CD4-positive, alpha-beta T cell treated with Interleukin-15 for 4 hours (primary cell): ENCODE measurements at regions not wholly inside any gene's neighbourhood (a gene's known extent, or its start where the extent isn't known, plus 50 kb on each side); places are given as distances from the start of the nearest gene placed in this dataset.

Experiments
- DNase-seq: peaks from one replicate; pipeline ENCODE4 v3.0.0-alpha.2; 2020; ENCODE audit warnings: low spot score

DNA sequence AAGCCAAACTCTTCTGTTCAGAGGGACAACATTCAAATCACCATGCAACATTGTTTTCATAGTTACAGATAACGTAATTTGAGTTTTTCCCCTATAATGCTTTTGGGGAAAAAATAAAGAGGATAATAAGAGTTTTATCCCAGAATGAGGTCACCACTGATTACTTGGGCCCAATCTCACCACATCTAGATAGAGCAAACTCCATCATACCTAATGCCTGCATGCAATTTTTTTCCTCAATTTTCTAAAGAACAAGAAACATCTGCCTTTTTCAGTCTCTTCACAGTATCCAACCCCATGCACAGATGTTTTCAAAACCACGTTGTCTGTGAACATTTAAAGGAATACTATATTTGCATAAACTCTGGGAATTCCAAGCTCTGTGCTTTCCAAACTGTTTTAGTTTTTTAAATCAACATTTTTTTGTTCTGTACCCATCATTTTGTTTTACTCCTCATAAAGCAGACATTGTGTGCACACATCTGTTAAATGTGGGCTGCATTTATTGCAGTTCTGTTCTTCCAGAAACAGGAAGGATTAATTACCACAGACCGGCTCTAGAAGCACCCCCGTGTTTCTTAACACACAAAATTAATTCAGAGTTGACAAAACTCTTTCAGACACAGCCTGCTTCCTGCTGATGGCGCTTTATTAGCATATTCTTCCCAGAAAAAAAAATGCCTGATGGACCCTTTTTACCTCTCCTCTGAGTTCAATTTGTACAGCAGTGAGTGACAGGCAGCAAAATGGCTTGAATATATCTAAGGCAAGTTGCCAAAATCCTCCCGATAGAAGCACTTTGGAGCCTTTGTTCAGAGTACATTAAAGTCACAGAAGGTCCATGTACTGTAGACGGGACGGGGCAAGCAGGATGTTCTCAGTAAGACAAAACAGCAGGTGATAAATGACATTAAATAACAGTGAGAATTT, 1171.9 kb downstream of the EFNB2 start:
- DNase-seq: no peak

DNA sequence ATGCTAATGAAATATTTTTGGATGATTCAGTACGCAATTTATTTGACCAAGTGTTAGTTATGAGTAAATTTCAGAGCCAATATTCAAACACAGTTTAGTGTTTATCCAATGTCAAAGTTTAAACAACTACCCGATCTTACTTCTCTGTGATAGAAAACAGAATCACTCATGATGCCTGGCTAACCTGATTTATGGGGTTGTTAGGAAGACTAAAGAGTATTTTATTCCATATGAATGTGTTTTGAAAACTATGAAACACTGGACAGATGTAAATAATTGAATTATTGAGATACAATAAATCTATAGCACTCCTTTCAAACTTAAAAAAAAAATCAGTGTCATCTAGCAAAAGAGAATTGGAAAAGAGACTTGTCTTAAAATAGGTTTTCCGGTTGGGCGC, 1181.8 kb downstream of the EFNB2 start:
- no peak for DNase-seq

DNA sequence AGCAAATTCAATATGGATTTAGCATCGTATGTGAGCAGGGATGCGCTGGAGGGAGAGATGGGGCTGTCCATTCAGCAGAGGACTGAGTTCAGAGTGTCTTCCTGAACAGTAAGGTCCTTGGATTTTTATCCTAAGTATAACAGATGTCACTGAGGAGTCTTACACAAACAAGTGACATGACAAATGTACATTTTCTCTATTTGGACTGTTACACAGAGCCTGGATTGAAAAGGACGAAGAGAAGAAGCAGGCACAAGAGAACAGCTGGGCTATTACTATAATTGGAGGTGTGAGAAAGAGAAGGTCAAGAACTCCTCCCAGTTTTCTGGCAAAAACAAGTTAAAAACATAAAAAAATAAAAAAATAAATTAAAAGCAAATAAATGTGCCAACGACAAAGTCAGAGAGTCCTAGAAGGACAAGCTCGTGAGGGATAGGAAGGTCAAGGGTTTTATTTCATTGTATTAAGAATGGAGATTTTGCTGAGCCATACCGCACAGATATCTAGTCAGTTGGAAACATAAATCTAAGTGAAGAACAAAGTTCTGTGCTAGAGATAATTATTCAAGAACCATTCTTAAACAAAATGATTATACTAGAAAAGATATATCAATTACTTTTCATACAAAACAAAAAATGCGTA, 1186.3 kb downstream of the EFNB2 start:
- no peak for DNase-seq

DNA sequence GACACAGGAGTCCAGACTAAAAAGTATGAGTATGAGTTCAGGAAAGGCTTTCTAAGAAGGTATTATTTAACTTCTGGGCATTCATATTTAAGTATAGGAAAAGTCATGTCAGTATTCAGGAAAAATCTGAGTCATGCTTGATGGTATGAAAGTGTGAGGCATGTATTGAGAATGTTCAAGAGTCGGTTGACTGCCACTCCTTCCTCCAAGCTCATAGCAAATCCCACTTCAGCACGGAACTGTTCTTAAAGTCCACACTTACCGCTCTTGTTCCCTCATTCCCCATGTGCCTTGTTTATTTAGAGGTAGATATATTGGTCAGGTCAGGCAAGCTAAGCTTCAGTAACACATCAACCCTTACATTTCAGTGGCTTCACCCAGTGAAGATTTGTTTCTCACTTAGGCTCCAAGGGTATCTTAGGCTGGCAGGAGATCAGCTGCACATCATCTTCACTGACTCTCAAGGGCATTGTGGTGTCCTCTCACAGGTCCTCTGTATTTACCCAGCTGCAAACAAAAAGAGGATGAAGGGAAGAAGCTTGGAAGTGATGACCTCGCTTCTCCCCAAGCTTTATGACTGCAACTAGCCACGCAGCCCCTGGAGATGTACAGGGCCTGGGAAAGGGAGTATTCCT, 1189.2 kb downstream of the EFNB2 start:
- no peak for DNase-seq

DNA sequence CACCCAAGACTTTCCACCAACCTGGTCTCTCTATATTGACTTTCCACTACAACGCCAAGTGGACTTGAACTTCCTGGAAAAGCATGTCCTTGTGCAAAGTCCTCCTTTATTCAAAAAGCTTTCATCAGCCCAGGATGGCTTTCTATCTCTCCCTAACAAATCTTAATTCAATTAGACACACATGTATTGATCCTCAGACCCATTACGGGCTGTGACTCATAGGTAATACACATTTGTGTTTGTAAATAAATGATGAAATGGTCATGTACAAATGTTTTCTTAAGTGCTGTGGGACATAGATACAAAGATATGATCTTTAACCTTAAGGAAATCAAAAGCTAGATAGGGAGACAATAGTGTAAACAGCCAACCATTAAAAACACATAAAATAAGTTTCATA, 1189.7 kb downstream of the EFNB2 start:
- DNase-seq: no peak

DNA sequence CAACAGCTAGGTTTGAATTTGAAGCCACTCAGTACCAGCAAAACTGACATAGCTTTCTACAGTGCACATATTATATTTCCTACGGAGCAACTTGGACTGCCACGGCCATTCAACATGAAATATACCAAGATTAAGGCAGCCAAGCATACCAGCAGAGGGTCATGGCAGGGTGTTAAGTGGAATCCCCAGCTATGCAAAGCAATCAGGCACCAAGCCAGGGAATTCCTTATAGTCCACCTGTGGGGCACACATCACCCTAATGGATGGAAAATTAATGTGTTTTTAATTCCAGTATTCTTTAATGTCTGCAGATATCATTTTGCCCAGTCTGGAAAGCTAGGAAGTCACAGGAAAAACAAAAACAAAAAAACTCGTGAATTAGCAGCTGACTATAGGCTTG, 1190.3 kb downstream of the EFNB2 start:
- DNase-seq: no peak

DNA sequence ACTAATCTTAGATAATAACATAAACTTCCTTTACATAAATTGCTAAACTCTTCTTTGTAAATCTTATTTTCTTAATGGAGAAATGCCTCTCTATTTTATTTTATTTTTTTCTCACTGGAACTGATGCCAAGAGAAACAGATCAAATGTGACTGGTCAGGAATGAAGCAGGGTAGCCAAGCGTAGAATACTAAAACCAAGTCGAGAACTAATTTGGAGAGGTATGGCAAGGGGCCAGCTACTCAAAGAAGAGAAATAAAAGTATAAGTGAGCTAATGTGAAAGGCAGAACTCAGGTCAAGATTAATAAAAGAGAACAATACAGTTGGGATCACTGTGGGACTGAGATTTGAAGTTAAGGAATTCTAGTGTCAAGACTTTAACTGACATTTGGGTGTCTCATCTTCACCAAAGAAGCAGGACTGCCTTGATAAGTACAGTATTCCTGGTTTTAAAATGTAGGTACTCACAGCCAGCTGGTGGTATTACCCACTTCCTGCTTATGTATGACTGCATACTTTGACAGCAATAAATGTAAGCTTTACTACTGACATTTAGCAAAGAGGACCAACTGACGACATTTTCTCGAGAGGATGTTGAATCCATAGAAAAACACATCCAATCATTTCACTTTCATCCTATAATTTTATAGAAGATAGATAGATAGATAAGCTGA, 1192.2 kb downstream of the EFNB2 start:
- no peak for DNase-seq

DNA sequence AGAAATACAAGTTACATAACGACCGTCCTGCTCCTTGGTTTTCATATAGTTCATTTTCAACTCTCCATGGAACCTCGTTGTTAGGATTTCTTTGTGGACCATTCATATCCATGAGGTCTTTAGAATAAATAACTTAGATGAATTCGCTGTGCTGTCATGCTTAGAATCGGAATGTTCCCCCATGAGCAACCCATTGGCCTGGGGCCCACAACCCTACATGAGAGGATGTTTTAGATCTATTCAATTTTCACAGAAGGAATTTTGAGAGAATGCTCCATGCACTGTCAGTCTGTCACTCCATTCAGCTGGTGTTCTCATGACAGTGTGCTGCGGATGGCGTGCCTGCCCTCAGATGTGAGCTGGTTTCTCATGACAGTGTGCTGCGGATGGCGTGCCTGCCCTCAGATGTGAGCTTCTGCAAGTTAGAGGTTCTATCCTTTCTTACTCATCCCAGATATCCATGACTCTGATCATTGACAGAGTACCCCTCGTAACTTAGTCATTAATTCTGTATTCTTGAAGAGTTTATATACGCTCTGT, 1193.1 kb downstream of the EFNB2 start:
- DNase-seq: no peak

DNA sequence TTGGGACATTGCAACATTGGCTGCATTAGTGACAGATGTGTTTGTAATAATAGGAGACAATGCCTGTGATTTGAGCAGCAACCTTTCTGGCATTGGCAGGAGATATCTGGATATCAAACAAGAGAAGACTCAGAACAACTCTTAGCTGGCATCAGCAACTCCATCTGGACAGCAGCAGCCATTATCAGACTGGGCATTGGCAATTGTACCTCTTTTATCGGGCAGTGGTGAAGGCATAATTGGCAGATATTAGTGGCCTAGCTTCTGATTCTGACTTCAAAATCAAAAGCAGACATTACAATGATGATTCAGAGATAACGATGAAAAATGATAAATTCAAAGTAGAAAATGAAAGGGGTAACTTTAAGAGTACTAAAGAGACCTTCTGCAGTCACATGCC, 1193.7 kb downstream of the EFNB2 start:
- DNase-seq: no peak

DNA sequence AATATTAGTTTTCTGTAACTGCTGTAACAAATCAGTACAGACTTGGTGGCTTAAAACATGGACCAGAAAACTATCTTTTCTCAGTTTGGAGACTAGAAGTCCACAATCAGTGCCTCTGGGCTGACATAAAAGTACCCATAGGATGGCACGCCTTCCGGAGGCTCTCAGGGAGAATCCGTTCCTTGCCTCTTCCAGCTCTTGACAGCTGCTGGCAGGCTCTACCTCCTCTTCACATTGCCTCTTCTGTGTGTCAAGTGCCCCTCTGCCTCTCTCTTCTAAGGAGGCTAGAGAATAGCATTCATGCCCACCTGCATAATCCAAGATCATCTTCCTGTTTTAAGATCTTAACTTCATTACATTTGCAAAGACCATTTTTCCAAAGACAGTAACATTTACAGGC, 1194.2 kb downstream of the EFNB2 start:
- DNase-seq: no peak

DNA sequence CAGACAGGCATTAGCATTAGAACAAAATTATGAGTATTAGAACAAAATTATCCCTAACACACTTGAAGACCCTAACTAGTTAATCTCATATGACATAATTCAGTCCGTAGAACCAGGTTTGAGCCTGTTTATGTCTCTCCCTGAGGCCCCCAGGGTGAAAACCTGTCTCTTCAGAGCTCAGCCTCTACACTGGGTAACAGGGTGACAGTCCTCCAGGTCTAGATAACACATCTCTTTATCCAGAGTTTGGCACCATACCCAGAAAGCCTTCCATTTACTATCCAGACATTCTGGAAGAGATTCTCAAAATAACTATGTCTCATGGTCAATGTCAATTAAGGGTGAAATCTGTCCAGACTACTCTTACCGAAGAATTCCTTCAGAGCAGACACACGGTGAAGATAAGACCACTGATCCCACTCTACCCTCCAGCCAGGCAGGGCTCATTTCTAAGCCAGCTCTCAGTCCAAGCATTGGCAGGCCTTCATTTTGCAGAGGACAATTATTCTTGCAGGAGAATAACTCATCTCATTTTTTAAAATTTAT, 1195.3 kb downstream of the EFNB2 start:
- no peak for DNase-seq

DNA sequence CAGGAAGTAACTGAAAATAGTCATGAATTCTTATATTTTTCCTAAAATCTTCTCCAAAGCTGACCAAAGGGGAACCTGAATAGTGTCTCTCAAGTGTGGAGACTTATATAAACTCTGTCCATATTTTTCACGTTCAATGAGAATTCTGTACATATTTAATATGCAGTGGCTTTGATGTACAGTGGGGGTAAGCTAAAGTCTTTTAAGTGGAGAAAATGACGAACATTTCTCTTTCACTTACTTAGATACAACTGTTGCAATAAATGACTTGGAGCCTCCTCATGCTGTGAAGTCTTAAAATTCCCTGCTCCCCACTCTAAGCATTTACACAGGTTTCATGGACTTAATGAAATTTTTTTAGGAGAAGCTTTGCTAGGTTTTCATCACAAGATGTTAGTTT, 1196.7 kb downstream of the EFNB2 start:
- no peak for DNase-seq

DNA sequence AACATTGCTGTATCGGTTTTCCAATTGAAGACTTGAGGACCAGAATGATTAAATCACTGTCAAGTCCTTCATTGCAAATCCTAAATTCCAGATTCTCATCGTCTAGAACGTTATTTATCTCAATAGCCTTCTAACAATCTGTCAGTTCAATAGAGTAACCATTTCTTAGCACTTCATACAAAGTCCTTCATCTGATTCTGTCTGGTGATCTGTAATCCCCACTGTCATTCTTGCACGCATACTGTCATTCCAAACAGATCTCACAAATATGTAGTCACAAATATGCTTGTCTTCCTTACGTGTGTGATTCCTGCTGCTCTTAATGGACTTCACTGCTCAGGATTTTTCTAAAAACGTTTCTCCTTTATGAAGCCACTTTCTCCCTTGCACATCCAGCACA, 1197.5 kb downstream of the EFNB2 start:
- DNase-seq: no peak

DNA sequence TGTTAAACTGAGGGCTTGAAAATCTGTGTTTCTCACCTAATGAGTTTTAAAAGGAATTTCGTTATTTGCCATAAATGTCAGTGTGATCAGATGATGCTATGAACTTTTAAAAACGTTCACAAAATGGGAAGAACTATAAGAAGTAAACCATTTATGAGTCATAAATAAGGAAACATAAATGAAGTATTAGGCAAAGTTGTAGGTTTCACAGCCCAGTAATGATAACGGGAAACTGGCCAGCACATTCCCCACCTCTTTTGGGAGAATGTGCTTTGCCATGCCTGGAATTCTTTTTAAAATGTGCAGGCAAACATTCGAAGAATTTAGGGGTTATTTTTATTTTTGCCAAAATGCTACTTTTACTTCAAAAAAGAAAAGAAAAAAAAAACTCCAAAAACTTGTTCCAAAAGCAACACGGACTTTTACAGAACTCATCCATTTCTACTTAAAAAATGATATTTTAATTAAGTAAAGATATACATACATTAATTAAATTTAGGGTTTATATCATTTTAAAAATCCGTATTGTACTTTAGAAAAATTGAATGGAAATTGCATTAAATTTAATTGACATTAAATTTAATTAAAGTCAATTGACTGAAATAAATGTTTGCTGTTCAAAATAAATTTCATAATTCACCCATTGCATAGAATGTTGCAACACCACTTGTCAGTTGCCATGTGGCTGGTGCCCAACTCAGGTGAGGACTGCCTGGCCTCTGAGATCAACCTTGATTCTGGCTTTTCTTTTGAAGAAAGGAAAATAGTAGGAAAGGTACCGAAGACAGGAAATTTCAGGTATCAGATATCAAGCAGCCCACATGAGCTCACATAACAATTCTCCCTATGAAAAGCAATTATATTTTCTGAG, 1198.5 kb downstream of the EFNB2 start:
- DNase-seq: no peak

DNA sequence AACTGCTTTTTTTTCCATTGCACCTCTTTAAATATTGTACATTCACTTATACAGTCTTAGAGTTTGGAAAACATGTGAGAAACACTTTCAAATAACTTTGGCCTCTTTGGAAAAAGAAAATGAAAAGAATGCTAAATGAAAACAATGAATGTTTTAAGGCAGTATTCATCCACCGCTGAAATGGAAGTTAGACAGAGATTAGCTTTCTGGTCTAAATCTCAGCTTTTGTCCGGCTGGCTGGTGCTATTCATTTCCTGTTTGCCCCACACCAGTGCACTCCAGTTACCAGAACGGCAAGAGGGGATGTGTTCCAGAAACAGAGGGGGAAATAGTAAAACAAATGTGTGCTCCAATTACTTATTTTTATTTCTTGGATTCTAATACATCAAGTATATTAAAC, 1201.3 kb downstream of the EFNB2 start:
- no peak for DNase-seq

DNA sequence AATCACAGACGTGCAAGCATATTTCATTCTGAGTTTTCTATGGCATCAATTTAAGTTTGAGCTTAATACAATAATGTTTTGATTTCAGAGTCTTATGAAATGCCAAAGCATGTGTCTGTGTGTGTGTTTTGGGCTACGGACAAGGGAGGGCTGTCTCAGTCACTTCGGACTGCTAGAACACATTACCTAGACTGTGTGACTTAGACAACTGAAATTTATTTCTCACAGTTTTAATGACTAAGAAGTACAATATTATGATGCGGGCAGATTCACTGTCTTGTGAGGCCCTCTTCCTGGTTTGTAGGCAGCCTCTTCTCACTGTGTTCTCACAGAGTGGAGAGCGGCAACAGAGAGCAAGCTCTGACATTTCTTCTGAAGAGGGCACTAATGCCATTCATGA, 1202.0 kb downstream of the EFNB2 start:
- DNase-seq: no peak

DNA sequence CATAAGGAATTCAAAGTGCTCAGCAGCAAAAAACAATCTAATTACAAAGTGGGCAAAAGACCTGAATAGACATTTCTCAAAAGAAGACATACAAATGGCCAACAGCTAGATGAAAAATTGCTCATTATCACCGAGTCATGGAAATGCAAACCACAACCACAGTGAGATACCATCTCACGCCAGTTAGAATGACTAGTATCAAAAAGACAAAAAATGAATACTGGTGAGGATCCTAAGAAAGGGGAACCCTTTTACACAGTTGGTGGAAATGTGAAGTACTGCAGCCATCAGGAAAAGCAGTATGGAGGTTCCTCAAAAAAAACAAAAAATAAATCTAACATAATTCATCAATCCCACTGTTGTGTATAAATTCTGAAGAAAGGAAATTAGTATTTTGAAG, 1206.1 kb downstream of the EFNB2 start:
- DNase-seq: no peak

DNA sequence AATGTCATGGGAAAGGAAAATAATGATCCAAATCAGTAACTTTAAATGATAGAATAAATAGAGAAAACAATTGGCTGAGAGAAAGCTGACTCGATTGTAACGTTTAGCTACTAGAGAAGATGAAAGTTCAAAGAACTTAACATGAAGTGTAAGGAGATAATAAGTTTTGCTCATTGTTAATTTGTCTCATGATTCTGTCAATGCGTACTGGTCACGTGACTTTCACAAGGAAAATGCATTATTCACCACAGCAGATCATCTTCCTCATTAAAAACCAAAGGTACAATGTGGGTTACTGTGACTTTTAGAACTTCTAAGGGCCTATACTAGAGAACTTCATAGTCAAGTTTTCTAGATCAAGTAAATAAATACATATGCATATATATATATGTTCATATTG, 1207.2 kb downstream of the EFNB2 start:
- DNase-seq: no peak

DNA sequence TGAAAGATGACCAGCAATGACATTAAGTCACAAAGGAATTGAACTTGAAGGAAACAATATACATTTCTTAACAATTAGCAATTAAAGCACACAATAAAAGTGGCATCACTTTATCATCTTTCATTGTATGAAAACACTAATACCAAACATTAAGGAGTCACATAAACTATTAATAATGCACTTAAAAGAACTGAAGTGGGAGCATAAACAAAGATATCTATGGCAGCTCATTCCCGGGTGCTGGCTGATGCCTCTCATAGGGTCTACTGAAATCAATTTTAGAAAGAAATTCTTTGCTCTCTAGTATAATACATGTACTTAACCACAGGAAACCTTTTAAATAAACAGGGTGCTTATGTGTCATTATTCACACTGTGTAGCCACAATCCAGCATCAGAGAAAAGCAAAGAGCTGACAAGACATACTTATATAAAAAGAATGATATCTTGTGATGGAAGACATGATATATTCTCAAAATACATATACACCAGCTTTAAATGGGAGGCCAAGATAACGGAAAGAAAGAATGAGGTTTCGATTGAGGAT, 1207.8 kb downstream of the EFNB2 start:
- no peak for DNase-seq

DNA sequence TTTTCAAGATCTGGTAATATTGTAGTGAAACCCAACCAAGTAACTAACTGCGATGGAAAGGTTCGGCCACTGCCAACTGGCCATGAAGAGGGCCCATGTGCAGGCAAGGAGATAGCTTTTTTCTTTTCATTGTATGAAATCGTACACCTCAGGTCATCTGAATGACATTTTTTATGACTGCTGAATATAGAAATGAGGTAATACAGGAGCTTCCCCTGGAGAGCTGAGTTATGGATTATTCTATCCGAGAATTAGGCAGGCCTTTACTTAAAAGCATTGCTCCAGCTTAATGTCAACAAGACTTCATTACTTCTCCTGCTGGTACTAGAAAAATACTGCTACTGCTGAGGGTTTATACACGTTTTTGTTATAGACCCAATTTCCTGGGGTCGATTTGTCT, 1215.6 kb downstream of the EFNB2 start:
- DNase-seq: no peak

DNA sequence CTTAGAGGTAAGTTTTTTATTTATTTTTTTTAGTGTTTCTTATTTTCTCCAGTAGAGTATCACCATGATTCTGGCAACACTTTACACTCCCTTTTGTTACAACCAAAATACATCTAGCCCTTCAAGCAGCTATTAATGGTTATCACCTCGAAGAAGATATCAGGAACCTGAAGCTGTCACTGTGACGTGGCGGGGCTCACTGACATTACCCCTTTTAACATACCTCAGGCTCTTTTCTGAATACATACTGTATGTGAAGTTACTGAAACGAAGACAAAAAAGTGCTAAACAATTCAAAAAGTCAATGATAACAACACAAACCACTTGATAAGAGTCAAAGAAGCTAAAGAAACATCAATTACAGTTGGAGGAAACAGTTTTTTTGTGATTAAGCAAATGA, 1218.7 kb downstream of the EFNB2 start:
- no peak for DNase-seq
